Tibial artery (tissue), 4 donors: ENCODE measurements at regions not wholly inside any gene's neighbourhood (a gene's known extent, or its start where the extent isn't known, plus 50 kb on each side); places are given as distances from the start of the nearest gene placed in this dataset.
A peak's percentile ranks its signal among the peaks of the same experiment; 100 is the strongest.

ENCODE experiments used
- DNase-seq, 2 donors: peaks; one replicate each; pipeline ENCODE4 v3.0.0-alpha.2; 2019
- H3K27ac ChIP-seq, 2 donors: fragments of 200-600 bp; sonication (generic) in 1 of 2; 1 replicate in 1 of 2; 2 replicates in 1 of 2; pipeline ENCODE4 v1.5.1; 2018 to 2019; ENCODE audit warnings: mild to moderate bottlenecking in 1 of 2
- H3K27me3 ChIP-seq, 2 donors: fragments of 200-600 bp; sonication (generic) in 1 of 2; one replicate each; pipeline versions ENCODE4 v1.5.1 to v1.6.0; 2016 to 2019
- H3K36me3 ChIP-seq, 3 donors: fragments of 200-600 bp; sonication (generic) in 2 of 3; one replicate each; pipeline ENCODE4 v1.5.1; 2016 to 2019; ENCODE audit warnings: mild to moderate bottlenecking in 2 of 3
- H3K4me1 ChIP-seq, 4 donors: fragments of 200-600 bp; sonication (generic) in 2 of 4; 1 replicate in 3 of 4; 2 replicates in 1 of 4; pipeline ENCODE4 v1.5.1; 2016 to 2019
- H3K4me3 ChIP-seq, 2 donors: fragments of 200-600 bp; sonication (generic) in 1 of 2; 1 replicate in 1 of 2; 2 replicates in 1 of 2; pipeline ENCODE4 v1.5.1; 2018 to 2019; ENCODE audit warnings: mild to moderate bottlenecking in 2 of 2
- H3K9me3 ChIP-seq, 3 donors: fragments of 200-600 bp; sonication (generic) in 1 of 3; one replicate each; pipeline ENCODE4 v1.5.1; 2016 to 2019
- CTCF ChIP-seq, 2 experiments: fragments of 200-600 bp in 1 of 2; fragments of 450-650 bp in 1 of 2; IDR thresholded peaks; one replicate each; pipeline ENCODE4 v1.5.1; 2017 to 2019; ENCODE audit warnings: antibody characterized with exemption in 2 of 2, mild to moderate bottlenecking in 1 of 2, moderate library complexity in 1 of 2
- intact Hi-C: fragments of 100-400 bp; cut with DNase I; formaldehyde crosslinking; loops from one replicate; pipeline ENCODE4 v1.15.0; 2023; ENCODE audit warnings: low total_unique reads

GRCh38 chr2:217038001-217038400 is 178.1 kb upstream of the TNP1 start:
- intact Hi-C loops, result no loop called here

DNA sequence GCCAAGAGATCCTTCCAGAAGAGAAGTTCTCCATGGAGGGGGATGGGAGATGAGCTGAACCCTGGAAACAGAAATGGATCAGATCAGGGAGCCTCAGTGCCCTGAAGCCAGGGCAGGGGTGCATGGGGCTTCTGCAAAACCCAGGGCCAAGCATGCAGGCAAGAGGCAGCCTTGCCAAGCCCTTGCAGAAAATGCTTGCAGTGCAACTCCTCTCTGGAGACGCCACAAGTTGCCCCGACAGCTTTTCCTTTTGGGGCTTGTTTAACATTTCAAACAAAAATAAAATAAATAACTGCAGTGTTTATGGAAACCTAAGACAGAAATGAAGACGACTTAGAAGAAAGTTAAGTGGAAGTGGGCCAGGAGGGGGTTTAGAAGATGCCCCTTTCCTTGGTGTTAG is 177.5 kb upstream of the TNP1 start:
- Histone ChIP-seq H3K4me1 (peaks cover 0 to 29% (median 17%) of the 10 kb centered on the region in 4 donors), H3K36me3 (no peaks in the 10 kb centered on the region), H3K4me3 (no peak overlapping the region), H3K27ac (no peak overlapping the region), H3K27me3 (no peaks in the 10 kb centered on the region), H3K9me3 (no peaks in the 10 kb centered on the region)
- TF ChIP-seq CTCF (IDR thresholded peaks at IDR 0.05), result no peak
- DNase-seq, result no peak
- intact Hi-C loops, result no loop called here

More at GRCh38 chr2:217038001-217038400, 178.1 kb upstream of the TNP1 start:
- Histone ChIP-seq H3K4me1 (peaks cover 0 to 28% (median 17%) of the 10 kb centered on the region in 4 donors), H3K27ac (no peak overlapping the region), H3K9me3 (no peaks in the 10 kb centered on the region), H3K4me3 (no peak overlapping the region), H3K27me3 (no peaks in the 10 kb centered on the region), H3K36me3 (no peaks in the 10 kb centered on the region)
- no peak for DNase-seq
- no peak for TF ChIP-seq CTCF (IDR thresholded peaks at IDR 0.05)

GRCh38 chr2:217035967-217036366 is 176.1 kb upstream of the TNP1 start:
- peak in 1 of 2 donors; percentile 28 for DNase-seq
- H3K27me3 ChIP-seq, result no peaks in the 10 kb centered on the region
- H3K9me3 ChIP-seq, result no peaks in the 10 kb centered on the region
- H3K27ac ChIP-seq, result peak overlapping the region in 1 of 2 donors; percentile 43
- intact Hi-C loops, result no loop called here
- no peaks in the 10 kb centered on the region for H3K36me3 ChIP-seq
- H3K4me3 ChIP-seq, result no peak overlapping the region
- no peak for TF ChIP-seq CTCF (IDR thresholded peaks at IDR 0.05)
- peaks cover 0 to 29% (median 17%) of the 10 kb centered on the region in 4 donors for H3K4me1 ChIP-seq

DNA sequence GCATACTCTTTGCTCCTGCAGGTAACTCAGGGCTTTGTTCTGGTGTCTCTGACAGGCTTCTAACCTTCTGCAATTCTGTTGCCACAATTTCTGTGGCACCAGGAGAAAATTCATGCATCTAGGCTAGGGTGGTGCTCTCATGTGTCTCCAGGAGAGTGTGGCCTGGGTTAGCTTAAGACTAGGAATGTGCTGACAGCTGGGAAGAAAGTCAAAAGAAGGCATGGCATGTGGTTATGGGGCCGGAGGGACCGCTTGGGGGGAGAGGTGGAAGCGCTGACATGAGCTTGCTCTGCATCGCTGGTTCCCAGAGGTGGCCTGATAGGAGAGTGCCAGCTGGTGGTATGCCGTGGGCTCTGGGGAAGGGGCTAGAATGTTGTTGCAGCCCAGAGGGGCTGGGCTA is 173.3 kb upstream of the TNP1 start:
- Histone ChIP-seq H3K9me3 (no peaks in the 10 kb centered on the region), H3K27ac (no peak overlapping the region), H3K4me1 (peaks cover 0 to 29% (median 15%) of the 10 kb centered on the region in 4 donors), H3K27me3 (no peaks in the 10 kb centered on the region), H3K36me3 (no peaks in the 10 kb centered on the region), H3K4me3 (no peak overlapping the region)
- intact Hi-C loops, result no loop called here
- no peak for TF ChIP-seq CTCF (IDR thresholded peaks at IDR 0.05)
- DNase-seq, result no peak

GRCh38 chr2:217031445-217031844 is 171.6 kb upstream of the TNP1 start:
- no peak for TF ChIP-seq CTCF (IDR thresholded peaks at IDR 0.05)

DNA sequence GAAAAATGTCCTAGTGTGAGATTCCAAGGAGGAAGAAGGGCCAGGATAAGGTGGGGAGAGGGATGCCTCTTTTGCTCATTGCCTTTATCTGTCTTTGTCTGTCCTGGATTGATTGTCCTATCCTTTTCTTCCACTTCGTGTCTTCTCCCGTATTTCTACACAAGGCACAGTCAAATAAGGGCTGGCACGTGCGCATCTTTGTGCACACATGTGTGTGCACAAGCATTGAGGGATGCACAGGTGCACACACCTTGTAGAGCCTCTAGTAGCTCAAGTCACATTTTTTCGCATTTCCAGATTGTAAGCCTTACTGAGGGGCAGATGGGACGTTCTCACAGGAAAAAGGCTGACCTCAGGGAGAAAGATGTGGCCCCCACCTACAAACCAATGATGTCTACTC is 170.2 kb upstream of the TNP1 start:
- Histone ChIP-seq H3K4me3 (no peak overlapping the region), H3K9me3 (no peaks in the 10 kb centered on the region), H3K36me3 (no peaks in the 10 kb centered on the region), H3K27ac (no peak overlapping the region), H3K4me1 (peaks cover 0 to 7% (median 0%) of the 10 kb centered on the region in 4 donors), H3K27me3 (no peaks in the 10 kb centered on the region)
- no peak for DNase-seq
- intact Hi-C loops, result no loop called here
- no peak for TF ChIP-seq CTCF (IDR thresholded peaks at IDR 0.05)

More at GRCh38 chr2:217031445-217031844, 171.6 kb upstream of the TNP1 start:
- no peak overlapping the region for H3K4me3 ChIP-seq
- DNase-seq, result no peak
- H3K36me3 ChIP-seq, result no peaks in the 10 kb centered on the region
- H3K27me3 ChIP-seq, result no peaks in the 10 kb centered on the region
- intact Hi-C loops, result no loop called here
- H3K4me1 ChIP-seq, result peaks cover 0 to 16% (median 11%) of the 10 kb centered on the region in 4 donors
- no peak overlapping the region for H3K27ac ChIP-seq
- no peaks in the 10 kb centered on the region for H3K9me3 ChIP-seq
